Stomach (tissue), 4 donors: ENCODE measurements at regions not wholly inside any gene's neighbourhood (a gene's known extent, or its start where the extent isn't known, plus 50 kb on each side); places are given as distances from the start of the nearest gene placed in this dataset.
"Not testable (repeated sequence)": the region's sequence is repeated elsewhere in the genome, so short reads cannot be mapped to it uniquely, and the experiment has no call there.

ENCODE experiments used
- POLR2A ChIP-seq, 4 donors: fragments of 450-650 bp; IDR thresholded peaks; one replicate each; pipeline ENCODE4 v1.6.1; 2016; ENCODE audit warnings: antibody characterized with exemption in 4 of 4, control low read depth in 2 of 4, mild to moderate bottlenecking in 1 of 4, moderate library complexity in 1 of 4
- POLR2AphosphoS5 ChIP-seq, 3 donors: sonication (generic); formaldehyde crosslinking; IDR thresholded peaks; one replicate each; pipeline ENCODE4 v1.6.1; 2016; ENCODE audit warnings: antibody characterized with exemption in 3 of 3
- TF ChIP-seq, protein P1 (sequence below), 7 experiments: fragments of 450-650 bp in 4 of 7; fragments of 200-600 bp in 3 of 7; sonication (generic) in 3 of 7; IDR thresholded peaks; one replicate each; pipeline ENCODE4 v1.5.1; 2016 to 2019; ENCODE audit warnings: antibody characterized with exemption in 7 of 7, control low read depth in 2 of 7, mild to moderate bottlenecking in 1 of 7

DNA sequence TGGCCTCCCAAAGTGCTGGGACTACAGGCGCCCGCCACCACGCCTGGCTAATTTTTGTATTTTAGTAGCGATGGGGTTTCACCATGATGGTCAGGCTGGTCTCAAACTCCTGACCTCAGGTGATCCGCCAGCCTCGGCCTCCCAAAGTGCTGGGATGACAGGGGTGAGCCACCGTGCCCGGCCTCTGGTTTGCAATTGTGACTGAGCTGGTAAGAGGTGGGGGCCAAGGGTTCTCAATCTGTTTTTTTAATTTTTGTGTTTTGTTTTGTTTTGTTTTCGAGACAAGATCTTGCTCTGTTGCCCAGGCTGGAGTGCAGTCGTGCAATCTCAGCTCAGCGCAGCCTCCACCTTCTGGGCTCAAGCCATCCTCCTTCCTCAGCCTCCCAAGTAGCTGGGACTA lies 196.2 kb downstream of the CRLF2 start:
- TF ChIP-seq, protein P1, sequence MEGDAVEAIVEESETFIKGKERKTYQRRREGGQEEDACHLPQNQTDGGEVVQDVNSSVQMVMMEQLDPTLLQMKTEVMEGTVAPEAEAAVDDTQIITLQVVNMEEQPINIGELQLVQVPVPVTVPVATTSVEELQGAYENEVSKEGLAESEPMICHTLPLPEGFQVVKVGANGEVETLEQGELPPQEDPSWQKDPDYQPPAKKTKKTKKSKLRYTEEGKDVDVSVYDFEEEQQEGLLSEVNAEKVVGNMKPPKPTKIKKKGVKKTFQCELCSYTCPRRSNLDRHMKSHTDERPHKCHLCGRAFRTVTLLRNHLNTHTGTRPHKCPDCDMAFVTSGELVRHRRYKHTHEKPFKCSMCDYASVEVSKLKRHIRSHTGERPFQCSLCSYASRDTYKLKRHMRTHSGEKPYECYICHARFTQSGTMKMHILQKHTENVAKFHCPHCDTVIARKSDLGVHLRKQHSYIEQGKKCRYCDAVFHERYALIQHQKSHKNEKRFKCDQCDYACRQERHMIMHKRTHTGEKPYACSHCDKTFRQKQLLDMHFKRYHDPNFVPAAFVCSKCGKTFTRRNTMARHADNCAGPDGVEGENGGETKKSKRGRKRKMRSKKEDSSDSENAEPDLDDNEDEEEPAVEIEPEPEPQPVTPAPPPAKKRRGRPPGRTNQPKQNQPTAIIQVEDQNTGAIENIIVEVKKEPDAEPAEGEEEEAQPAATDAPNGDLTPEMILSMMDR (IDR thresholded peaks at IDR 0.05): not testable (repeated sequence)
- TF ChIP-seq POLR2A, POLR2AphosphoS5 (IDR thresholded peaks at IDR 0.05): not testable (repeated sequence)
